Heart right ventricle (tissue), 16 donors: ENCODE measurements at regions not wholly inside any gene's neighbourhood (a gene's known extent, or its start where the extent isn't known, plus 50 kb on each side); places are given as distances from the start of the nearest gene placed in this dataset.

Experiments
- ATAC-seq, 8 donors: fragments of 200-7000 bp; cut with Tn5 transposase; one replicate each; pipeline ENCODE4 v1.9.1; 2020; ENCODE audit warnings: mild to moderate bottlenecking in 8 of 8, moderate library complexity in 8 of 8, moderate number of reproducible peaks in 1 of 8
- DNase-seq, 2 donors: peaks; one replicate each; pipeline ENCODE4 v3.0.0-alpha.2; 2020
- H3K27ac ChIP-seq, 10 donors: fragments of 200-600 bp; sonication (generic) in 2 of 10; one replicate each; pipeline versions ENCODE4 v1.5.0 to v1.8.0; 2020 to 2022; ENCODE audit warnings: mild to moderate bottlenecking in 3 of 10
- H3K27me3 ChIP-seq, 7 donors: fragments of 200-600 bp; one replicate each; pipeline ENCODE4 v1.8.0; 2021 to 2022; ENCODE audit warnings: mild to moderate bottlenecking in 2 of 7
- H3K36me3 ChIP-seq, 9 donors: fragments of 200-600 bp; sonication (generic) in 1 of 9; one replicate each; pipeline versions ENCODE4 v1.5.0 to v1.8.0; 2020 to 2022; ENCODE audit warnings: mild to moderate bottlenecking in 2 of 9
- H3K4me1 ChIP-seq, 9 donors: fragments of 200-600 bp; sonication (generic) in 1 of 9; one replicate each; pipeline versions ENCODE4 v1.5.0 to v1.8.0; 2020 to 2022; ENCODE audit warnings: mild to moderate bottlenecking in 4 of 9
- H3K4me3 ChIP-seq, 10 donors: fragments of 200-600 bp; sonication (generic) in 2 of 10; one replicate each; pipeline versions ENCODE4 v1.5.0 to v1.8.0; 2020 to 2022; ENCODE audit warnings: mild to moderate bottlenecking in 7 of 10, moderate library complexity in 2 of 10
- H3K9me3 ChIP-seq, 11 donors: fragments of 200-600 bp in 10 of 11; sonication (generic) in 2 of 11; one replicate each; pipeline versions ENCODE4 v1.5.0 to v1.8.0; 2013 to 2022; ENCODE audit warnings: mild to moderate bottlenecking in 2 of 11, control low read depth in 1 of 11, moderate library complexity in 1 of 11
- CTCF ChIP-seq, 9 donors: fragments of 200-600 bp; sonication (generic) in 2 of 9; IDR thresholded peaks; one replicate each; pipeline versions ENCODE4 v1.5.0 to v1.8.0; 2021 to 2022; ENCODE audit warnings: antibody characterized with exemption in 9 of 9, mild to moderate bottlenecking in 5 of 9, moderate library complexity in 1 of 9
- WGBS, 2 donors: extraction: QIAGEN DNeasy Blood & Tissue Kit; methylation state at CpG; one replicate each; pipeline ENCODE4 v1.1.7; 2013; ENCODE audit warnings: inconsistent platforms in 1 of 2; 5-methylcytosine and 5-hydroxymethylcytosine counted together
- intact Hi-C, 10 donors: fragments of 100-400 bp; cut with DNase I; formaldehyde crosslinking; loops; one replicate each; pipeline versions ENCODE4 v1.11.1 to v1.14.2; 2022
- donor health status: Arrhythmogenic right ventricular cardiomyopathy.
- donor health status: ischemic (EF 13 %, LVEDD 7.1; RV severe dilation, severe dysfunction).
- donor health status: healthy with polysubstance abuse.
- donor health status: DM: no; HTN: yes; CAD: no.
- donor health status: DM: no; HTN: no; CAD: no.
- donor health status: ischemic (EF 25% LVEDD 6.9; RV normal size, moderate dysfunction).
- donor health status: ischemic (EF 25% LVEDD 5.7; RV mildly dilated, moderate dysfunction).
- donor health status: healthy.
- donor health status: DM: yes; HTN: yes; CAD: no.
- donor health status: Ischemic cardiomyopathy.
- donor health status: ischemic (EF 35%, LVEDD 5.7; RV mildly dilated, moderate dysfunction).
- donor health status: nonischemic (EF 11% LVEDD 7.7; RV severe dilation, severe dysfunction).
- donor health status: DM: yes; HTN: yes; CAD: no.
- donor health status: PGD.
- donor health status: ischemic (EF 29% LVEDD 5.4; RV normal size, mild dysfunction).
- donor health status: nonischemic (EF 23%, LVEDD 6.1; RV moderate dilation, normal function).

- TF ChIP-seq CTCF (IDR thresholded peaks at IDR 0.05), result no peak
- DNase-seq, result no peak
- Histone ChIP-seq H3K36me3 (no peaks in the 10 kb centered on the region), H3K9me3 (no peaks in the 10 kb centered on the region), H3K4me1 (peaks cover 0 to 18% (median 10%) of the 10 kb centered on the region in 9 donors), H3K4me3 (no peak overlapping the region), H3K27ac (no peak overlapping the region), H3K27me3 (no peaks in the 10 kb centered on the region)
- 92 to 93% methylated on average over 2 of the region's 2 CpGs for WGBS, 2 donors
- no peak for ATAC-seq
- intact Hi-C loops, result no loop called here
These were observed 774.7 kb downstream of the MECOM start for GRCh38 chr3:168888781-168889180.

- Histone ChIP-seq H3K36me3 (no peaks in the 10 kb centered on the region), H3K27me3 (no peaks in the 10 kb centered on the region), H3K4me3 (no peak overlapping the region), H3K4me1 (peaks cover 0 to 28% (median 11%) of the 10 kb centered on the region in 9 donors), H3K27ac (no peak overlapping the region), H3K9me3 (no peaks in the 10 kb centered on the region)
- intact Hi-C loops, result no loop called here
- WGBS, 2 donors, result 69 to 79% methylated on average over 2 of the region's 2 CpGs
- DNase-seq (no peak), ATAC-seq (peak in 1 of 8 donors; percentile 60)
- TF ChIP-seq CTCF (IDR thresholded peaks at IDR 0.05), result no peak
These were observed 778.5 kb downstream of the MECOM start for GRCh38 chr3:168885028-168885427.

GRCh38 chr3:168884353-168884903, 779.1 kb downstream of the MECOM start:
- ATAC-seq (peak in 7 of 8 donors; percentile 63 to 93 (median 82)), DNase-seq (peak in 1 of 2 donors; percentile 62)
- no peaks in the 10 kb centered on the region for H3K36me3 ChIP-seq
- 0 to 2% methylated on average over 1 of the region's 1 CpG for WGBS, 2 donors
- no peak for TF ChIP-seq CTCF (IDR thresholded peaks at IDR 0.05)
- H3K4me3 ChIP-seq, result no peak overlapping the region
- peaks cover 0 to 28% (median 11%) of the 10 kb centered on the region in 9 donors for H3K4me1 ChIP-seq
- H3K27me3 ChIP-seq, result no peaks in the 10 kb centered on the region
- H3K27ac ChIP-seq, result no peak overlapping the region
- intact Hi-C loops, result no loop called here
- no peaks in the 10 kb centered on the region for H3K9me3 ChIP-seq

- TF ChIP-seq CTCF (IDR thresholded peaks at IDR 0.05), result no peak
- intact Hi-C loops, result no loop called here
- WGBS, 2 donors, result 0 to 94% methylated on average over 1 of the region's 1 CpG
- Histone ChIP-seq H3K27me3 (no peaks in the 10 kb centered on the region), H3K9me3 (no peaks in the 10 kb centered on the region), H3K4me3 (no peak overlapping the region), H3K27ac (no peak overlapping the region), H3K36me3 (no peaks in the 10 kb centered on the region), H3K4me1 (peaks cover 0 to 37% (median 14%) of the 10 kb centered on the region in 9 donors)
- ATAC-seq (no peak), DNase-seq (no peak)
These were observed 780.4 kb downstream of the MECOM start for GRCh38 chr3:168883145-168883544.
